ENCODE measurements at regions not wholly inside any gene's neighbourhood (a gene's known extent, or its start where the extent isn't known, plus 50 kb on each side); places are given as distances from the start of the nearest gene placed in this dataset.

DNA sequence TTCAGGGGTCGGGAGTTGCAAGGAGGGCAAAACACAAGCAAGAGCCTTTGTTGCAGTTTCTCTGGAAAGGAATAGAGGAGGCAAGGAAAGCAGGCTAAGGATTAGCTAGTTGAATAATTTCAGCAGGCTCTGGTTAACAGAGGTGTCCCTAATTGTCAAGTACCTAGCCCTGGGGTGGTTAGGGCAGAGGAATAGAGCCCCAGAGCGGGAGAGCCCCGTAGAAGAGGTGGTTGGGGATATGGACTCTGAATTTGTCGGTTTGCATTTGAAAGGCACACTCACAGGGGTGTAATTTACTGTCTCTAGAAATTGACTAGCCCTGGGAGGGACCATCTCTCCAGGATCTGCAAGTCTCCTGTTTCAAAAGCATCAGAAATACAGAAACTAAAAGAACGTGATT lies 1030.2 kb downstream of the TMEM182 start:
- H3K79me2 ChIP-seq (ENCODE audit: control insufficient read depth in 1 of 2, insufficient read depth in 2 of 2, low read length in 2 of 2) = no peaks in the 10 kb centered on the region
- H3K23ac ChIP-seq (ENCODE audit: insufficient read length) = no peak overlapping the region
- H3K27ac ChIP-seq (ENCODE audit: low read depth, low read length) = no peak overlapping the region
- H3K9ac ChIP-seq (replicated peaks in 1 of 4; ENCODE audit: extremely low read depth in 1 of 4, low read depth in 3 of 4, low read length in 3 of 4) = no peak overlapping the region
- H2BK120ac ChIP-seq (replicated peaks; ENCODE audit: low read depth, low read length) = no peak overlapping the region
- no peaks in the 10 kb centered on the region for H3K23me2 ChIP-seq (ENCODE audit: low read depth, low read length)
- peaks cover 0 to 6% (median 3%) of the 10 kb centered on the region in 4 experiments; a peak in 5 of 7 replicates for H3K4me1 ChIP-seq (replicated peaks in 1 of 4; ENCODE audit: control insufficient read depth in 3 of 4, insufficient read depth in 4 of 4, low read length in 3 of 4)
- no peaks in the 10 kb centered on the region for H3K79me1 ChIP-seq (ENCODE audit: low read depth, low read length)
- WGBS, 2 experiments (ENCODE audit: extremely low coverage in 1 of 2, insufficient coverage in 1 of 2, insufficient read length in 1 of 2, insufficient replicate concordance in 2 of 2, low coverage in 1 of 2, low lambda C conversion rate in 2 of 2, missing lambda C conversion rate in 1 of 2) = 4% methylated on average over 5 of the region's 5 CpGs; no CpG with 5 or more reads in 1 of the 2 experiments
- H3K9me3 ChIP-seq (ENCODE audit: insufficient read depth in 2 of 2, low read depth in 1 of 2, low read length in 1 of 2) = peaks cover 8 to 10% of the 10 kb centered on the region in 2 experiments; a peak in 3 of 4 replicates
- H4K91ac ChIP-seq (replicated peaks; ENCODE audit: insufficient read length, low read length) = no peak overlapping the region
- peaks cover 14 to 48% (median 40%) of the 10 kb centered on the region in 4 experiments for H3K27me3 ChIP-seq (replicated peaks in 1 of 4; ENCODE audit: control insufficient read depth in 3 of 4, extremely low read depth in 1 of 4, insufficient read depth in 3 of 4, low read length in 3 of 4)
- no peak overlapping the region for H2BK15ac ChIP-seq (ENCODE audit: low read length)
- no peak overlapping the region for H2AFZ ChIP-seq (ENCODE audit: low read length)
- H3K14ac ChIP-seq (ENCODE audit: insufficient read length) = no peak overlapping the region
- H3K4me3 ChIP-seq (ENCODE audit: extremely low read depth in 1 of 4, insufficient read depth in 2 of 4, low read depth in 3 of 4, low read length in 4 of 4) = no peak overlapping the region
- H4K8ac ChIP-seq (ENCODE audit: extremely low read depth, insufficient read depth, low read length) = no peak overlapping the region
- no peak overlapping the region for H3K18ac ChIP-seq (ENCODE audit: extremely low read depth, low read length)
- H3K4me2 ChIP-seq (ENCODE audit: insufficient read depth in 1 of 2, low read depth in 2 of 2, low read length in 2 of 2) = peak overlapping the region in 1 of 2 experiments; percentile 18; a peak in 1 of 4 replicates
- POLR2A ChIA-PET (ENCODE audit: partially characterized antibody) = no interaction called here
- H2BK20ac ChIP-seq (ENCODE audit: low read length) = no peak overlapping the region
- H2AK5ac ChIP-seq (ENCODE audit: low read depth, low read length) = no peak overlapping the region
- H4K5ac ChIP-seq (ENCODE audit: insufficient read length, low read depth, low read length) = no peak overlapping the region
- CTCF ChIA-PET (ENCODE audit: partially characterized antibody) = interaction anchor here (0.8 kb wide), 1 partner anchor 124 kb away, joined by 3 read pairs; no protein-coding TSS in a partner anchor
- H3K56ac ChIP-seq (replicated peaks; ENCODE audit: insufficient read length, low read depth, low read length) = no peak overlapping the region
- no peak overlapping the region for H2BK12ac ChIP-seq (ENCODE audit: low read depth, low read length)
- no peak overlapping the region for H2BK5ac ChIP-seq (ENCODE audit: low read depth, low read length)
- H3K4ac ChIP-seq (replicated peaks; ENCODE audit: insufficient read length, low read depth, low read length) = no peak overlapping the region
- H3K36me3 ChIP-seq (ENCODE audit: control insufficient read depth in 2 of 4, insufficient read depth in 4 of 4, low read length in 3 of 4) = no peaks in the 10 kb centered on the region
- FAIRE-seq (peak; percentile 94), DNase-seq (ENCODE audit: low read depth in 1 of 2, low spot score in 2 of 2) (peak; percentile 60 to 72)
- peaks cover 2 to 3% of the 10 kb centered on the region in 2 experiments for H4K20me1 ChIP-seq (replicated peaks in 1 of 2; ENCODE audit: control insufficient read depth in 1 of 2, insufficient read depth in 2 of 2, low read length in 2 of 2)
- TF ChIP-seq RNF2 (IDR thresholded peaks at IDR 0.05; ENCODE audit: borderline replicate concordance, low read depth, low read length, missing control alignments, poor library complexity, severe bottlenecking) (no peak), EGR1 (IDR thresholded peaks at IDR 0.05; ENCODE audit: borderline replicate concordance, low read depth, low read length) (peak; percentile 53; the same call in 1 of the 2 replicates), BACH1 (IDR thresholded peaks at IDR 0.05; ENCODE audit: low read length) (no peak), KDM1A (IDR thresholded peaks at IDR 0.05; ENCODE audit: borderline replicate concordance, low read length) (no peak), FOSL1 (IDR thresholded peaks at IDR 0.05; ENCODE audit: insufficient read depth, low read depth, low read length) (no peak), HDAC2 (IDR thresholded peaks at IDR 0.05; ENCODE audit: borderline replicate concordance in 1 of 2, low read depth in 2 of 2, low read length in 2 of 2) (peak; percentile 65 to 96; a peak in 3 of 4 replicates)
- TF ChIP-seq, protein P1, sequence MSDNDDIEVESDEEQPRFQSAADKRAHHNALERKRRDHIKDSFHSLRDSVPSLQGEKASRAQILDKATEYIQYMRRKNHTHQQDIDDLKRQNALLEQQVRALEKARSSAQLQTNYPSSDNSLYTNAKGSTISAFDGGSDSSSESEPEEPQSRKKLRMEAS (IDR thresholded peaks at IDR 0.05) = no peak

All from H1 (cell line).